GM19025 (cell line): ENCODE measurements at regions not wholly inside any gene's neighbourhood (a gene's known extent, or its start where the extent isn't known, plus 50 kb on each side); places are given as distances from the start of the nearest gene placed in this dataset.

Source experiments
- ATAC-seq: cut with Tn5 transposase; IDR thresholded peaks from one replicate; pipeline ENCODE4 v1.9.1; 2021; ENCODE audit warnings: mild to moderate bottlenecking, low read depth, moderate library complexity; ENCODE audit not compliant: unreplicated experiment

DNA sequence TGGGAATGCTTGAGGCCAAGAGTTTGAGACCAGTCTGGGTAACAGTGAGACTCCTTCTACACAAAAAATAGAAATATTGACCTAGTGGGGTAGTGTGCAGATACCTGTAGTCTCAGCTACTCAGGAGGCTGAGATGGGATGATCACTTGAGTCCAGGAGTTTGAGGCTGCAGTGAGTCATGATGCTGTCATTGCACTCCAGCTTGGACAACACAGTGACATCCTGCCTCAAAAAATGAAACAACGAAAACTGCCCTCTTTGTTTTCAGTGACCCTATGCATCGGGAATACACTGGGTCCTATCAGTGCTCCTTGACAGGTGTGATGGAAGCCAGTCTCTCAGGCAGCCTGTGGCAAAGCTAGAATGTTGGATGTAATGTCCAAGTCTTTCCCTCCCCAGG is 311.5 kb upstream of the OR4E1 start:
- no peak for ATAC-seq

DNA sequence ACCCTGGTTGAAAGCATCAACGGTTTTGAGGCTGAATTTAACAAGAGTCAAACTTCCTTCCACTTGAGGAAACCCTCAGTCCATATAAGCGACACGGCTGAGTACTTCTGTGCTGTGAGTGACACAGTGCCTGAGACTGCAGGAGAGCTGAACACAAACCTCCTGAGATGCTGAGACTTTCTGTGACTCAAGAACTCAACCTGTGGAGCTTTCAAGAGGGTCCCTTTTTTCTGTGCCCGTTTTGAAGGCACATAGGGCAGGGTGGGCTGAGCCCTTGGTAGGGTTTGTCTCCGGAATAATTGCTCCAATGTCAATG is 305.3 kb upstream of the OR4E1 start:
- no peak for ATAC-seq

DNA sequence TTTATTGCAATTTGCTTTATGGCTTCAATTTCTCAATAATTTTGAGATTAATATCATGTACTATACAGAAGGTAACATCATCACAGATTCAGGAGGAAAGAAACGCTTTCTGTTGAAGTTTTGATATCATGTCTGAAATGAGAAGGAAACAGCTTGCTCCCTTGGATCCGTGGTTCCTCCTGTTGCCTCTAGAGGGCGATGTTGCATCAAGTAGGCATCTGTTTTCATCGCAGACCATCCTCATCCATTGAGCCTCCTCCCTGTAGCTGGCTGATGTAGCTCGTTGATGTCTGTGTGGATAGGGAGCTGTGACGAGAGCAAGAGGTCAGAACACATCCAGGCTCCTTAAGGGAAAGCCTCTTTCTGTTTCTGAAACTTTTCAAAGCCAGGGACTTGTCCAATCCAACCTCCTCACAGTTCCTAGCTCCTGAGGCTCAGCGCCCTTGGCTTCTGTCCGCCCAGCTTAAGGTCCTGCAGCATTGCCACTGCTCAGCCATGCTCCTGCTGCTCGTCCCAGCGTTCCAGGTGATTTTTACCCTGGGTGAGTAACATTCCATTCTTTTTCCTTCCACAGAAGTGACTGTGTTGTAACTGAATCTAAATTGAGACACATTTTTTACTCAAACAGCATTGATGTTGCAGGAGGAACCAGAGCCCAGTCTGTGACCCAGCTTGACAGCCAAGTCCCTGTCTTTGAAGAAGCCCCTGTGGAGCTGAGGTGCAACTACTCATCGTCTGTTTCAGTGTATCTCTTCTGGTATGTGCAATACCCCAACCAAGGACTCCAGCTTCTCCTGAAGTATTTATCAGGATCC is 304.8 kb upstream of the OR4E1 start:
- no peak for ATAC-seq

DNA sequence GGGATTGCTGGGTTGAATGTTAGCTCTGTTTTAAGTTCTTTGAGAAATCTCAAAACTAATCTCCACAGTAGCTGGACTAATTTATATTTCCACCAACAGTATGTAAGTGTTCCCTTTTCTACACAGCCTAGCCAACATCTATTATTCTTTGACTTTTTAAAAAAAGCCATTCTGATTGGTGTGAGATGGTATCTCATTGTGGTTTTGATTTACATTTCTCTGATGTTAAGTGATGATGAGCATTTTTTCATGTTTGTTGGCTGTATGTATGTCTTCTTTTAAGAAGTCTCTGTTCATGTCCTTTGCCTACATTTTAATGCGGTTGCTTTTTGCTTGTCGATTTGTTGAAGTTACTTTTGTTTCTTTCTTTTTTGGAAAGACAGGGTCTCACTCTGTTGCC is 301.1 kb upstream of the OR4E1 start:
- ATAC-seq: no peak

DNA sequence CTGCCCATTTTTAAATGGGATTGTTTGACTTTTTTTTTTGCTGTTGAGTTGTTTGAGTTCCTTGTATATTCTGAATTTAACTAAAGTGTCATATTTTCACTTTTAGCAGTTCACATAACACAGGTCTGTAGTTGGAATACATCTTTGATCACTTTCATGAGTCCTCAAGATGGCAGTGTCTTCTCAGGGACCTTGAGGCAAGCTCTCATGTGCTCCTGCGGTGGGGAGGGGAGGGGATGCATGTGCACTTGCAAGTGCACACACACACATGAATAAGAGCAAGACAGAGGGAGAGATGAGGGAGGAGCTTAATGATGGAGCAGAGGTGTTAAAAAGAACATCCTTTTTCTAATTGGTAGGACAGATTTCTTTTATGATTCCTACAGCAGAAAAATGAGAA is 291.4 kb upstream of the OR4E1 start:
- no peak for ATAC-seq

DNA sequence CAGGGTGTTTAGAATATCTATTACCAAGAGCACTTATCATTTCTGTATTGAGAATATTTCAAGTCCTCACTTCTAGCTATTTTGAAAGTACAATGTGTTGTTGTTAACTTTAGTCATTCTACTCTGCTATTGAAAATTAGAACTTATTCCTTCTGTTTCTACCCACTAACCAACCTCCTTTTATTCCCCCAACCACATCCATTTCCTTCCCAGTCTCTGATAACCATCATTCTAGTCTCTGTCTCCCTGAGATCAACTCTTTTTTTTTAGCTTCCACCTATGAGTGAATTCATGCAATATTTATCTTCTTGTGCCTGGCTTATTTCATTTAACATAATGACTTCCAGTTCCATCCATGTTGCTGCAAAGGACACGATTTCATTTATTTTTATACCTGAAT is 290.6 kb upstream of the OR4E1 start:
- no peak for ATAC-seq

DNA sequence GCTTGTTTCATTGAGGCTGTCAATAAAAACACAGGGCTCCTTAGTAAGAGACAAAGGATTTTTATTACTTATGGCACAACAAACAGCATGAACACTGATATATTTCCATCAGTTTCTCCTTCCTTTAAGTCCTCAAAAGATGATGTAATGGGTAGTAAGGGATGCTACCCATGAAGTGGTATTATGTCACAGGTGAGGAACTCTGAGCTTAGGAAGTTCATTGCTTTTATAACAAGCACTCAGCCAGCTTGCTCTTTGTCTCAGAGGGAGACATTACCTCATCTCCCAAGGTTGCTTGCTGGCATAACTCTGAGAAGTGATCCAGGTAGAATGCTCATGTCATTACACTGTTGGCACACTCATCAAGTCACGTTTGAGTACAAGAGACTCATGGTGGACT is 287.0 kb upstream of the OR4E1 start:
- ATAC-seq: no peak

DNA sequence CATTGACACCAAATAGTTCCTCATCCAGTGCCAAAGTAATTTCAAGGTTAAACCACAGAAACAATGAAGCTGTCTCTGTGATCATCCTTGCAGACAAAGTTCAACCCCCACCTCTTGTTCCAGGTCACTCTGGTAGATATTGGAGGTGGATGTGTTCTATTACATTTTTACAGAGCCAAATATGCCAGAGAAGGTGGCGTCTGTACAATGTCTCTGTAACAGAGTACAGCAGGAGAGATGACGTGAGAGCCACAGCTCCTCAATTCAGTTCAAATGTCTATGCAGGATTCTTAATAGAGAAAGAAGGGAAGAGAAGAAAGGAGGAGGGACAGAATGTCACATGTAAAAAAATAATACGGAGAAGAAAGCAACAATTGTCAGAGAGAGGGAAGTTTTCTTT is 268.3 kb upstream of the OR4E1 start:
- ATAC-seq: no peak

DNA sequence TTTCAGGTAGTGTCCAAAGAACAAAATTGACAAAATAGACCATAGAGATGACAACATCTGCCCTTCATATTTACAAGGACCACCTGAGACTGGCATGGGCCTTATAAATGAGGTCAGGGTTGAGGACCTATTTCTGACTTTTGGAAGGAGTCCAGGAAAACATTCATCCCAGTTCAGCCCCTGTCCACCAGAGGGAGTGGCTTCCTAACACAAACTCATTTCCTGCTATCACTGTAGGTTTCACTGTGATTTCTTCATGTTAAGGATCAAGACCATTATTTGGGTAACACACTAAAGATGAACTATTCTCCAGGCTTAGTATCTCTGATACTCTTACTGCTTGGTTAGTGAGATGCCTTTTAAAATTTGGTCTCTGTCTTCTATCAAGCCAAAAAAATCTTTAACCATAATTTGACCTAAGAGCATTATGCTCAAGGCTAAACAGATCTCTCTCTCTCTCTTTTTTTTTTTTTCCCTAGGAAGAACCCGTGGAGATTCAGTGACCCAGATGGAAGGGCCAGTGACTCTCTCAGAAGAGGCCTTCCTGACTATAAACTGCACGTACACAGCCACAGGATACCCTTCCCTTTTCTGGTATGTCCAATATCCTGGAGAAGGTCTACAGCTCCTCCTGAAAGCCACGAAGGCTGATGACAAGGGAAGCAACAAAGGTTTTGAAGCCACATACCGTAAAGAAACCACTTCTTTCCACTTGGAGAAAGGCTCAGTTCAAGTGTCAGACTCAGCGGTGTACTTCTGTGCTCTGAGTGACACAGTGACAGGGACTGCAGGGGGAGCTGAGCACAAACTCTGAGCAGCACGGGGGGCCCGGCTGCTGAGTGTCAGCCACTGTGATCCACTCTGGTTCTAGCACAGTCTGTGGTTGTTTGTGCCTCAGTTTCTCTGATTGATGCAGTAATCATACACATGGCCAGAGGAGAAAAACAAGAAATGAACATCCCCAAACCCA is 267.6 kb upstream of the OR4E1 start:
- no peak for ATAC-seq

DNA sequence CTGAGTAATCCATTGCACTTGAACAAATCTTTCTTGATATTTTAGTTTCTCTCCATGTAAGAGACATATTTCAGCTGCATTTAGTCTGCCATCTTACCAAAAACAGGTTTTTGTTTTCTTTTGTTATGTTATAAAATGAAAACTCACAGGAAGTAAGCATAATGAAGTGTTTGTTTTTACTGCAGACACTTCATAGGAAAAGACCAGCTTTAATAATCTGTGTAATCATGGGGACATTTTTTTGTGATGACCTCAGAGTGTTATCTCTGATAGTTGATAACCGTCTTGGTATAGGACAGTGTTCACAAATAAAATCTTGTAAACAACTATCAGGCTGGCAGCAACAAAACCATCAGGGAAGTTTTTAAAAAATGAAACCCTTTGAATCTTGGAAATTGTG is 266.2 kb upstream of the OR4E1 start:
- ATAC-seq: no peak

DNA sequence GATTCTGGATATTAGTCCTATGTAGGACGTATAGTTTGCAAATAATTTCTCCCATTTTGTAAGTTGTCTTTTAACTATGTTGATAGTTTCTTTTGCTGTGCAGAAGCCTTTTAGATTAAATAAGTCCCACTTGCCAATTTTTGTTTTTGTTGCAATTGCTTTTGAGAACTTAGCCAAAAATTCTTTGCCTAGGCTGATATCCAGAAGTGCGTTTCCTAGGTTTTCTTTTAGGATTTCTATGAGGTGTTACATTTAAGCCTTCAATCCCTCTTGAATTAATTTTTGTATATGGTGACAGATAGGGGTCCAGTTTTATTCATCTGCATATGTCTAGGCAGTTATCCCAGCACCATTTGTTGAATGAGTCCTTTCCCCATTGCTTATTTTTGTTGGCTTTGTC is 264.4 kb upstream of the OR4E1 start:
- ATAC-seq: no peak

DNA sequence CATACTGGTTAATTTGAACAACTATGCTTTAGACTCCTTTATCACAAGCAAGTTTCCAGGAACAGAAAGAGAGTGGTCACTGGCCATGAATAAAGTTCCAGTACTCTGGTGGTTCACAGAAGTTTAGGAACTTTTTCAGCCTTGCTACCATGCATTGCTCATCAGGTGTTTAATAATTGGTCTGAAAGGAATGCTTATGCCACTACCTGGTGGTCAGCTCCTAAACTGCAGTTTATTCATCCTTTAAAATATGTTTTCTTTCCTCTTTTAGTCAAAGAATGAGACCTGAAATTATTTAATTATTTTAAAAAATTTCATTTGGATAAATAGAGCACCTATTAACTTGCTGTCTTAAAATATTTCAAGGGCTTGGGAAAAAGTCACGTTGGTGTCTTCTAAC is 260.1 kb upstream of the OR4E1 start:
- ATAC-seq: no peak

DNA sequence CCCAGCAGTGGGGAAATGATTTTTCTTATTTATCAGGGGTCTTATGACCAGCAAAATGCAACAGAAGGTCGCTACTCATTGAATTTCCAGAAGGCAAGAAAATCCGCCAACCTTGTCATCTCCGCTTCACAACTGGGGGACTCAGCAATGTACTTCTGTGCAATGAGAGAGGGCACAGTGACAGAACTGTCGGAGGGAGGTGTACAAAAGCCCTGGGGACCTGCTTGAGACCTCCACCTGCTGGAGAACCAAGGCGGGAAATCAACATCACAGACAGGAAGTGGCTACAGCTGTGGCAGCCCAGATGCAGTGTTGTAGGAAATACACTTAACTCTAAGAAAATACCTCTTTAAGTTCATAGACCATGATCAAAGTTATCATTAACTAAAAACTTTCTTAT is 250.9 kb upstream of the OR4E1 start:
- peak; percentile 64 for ATAC-seq

DNA sequence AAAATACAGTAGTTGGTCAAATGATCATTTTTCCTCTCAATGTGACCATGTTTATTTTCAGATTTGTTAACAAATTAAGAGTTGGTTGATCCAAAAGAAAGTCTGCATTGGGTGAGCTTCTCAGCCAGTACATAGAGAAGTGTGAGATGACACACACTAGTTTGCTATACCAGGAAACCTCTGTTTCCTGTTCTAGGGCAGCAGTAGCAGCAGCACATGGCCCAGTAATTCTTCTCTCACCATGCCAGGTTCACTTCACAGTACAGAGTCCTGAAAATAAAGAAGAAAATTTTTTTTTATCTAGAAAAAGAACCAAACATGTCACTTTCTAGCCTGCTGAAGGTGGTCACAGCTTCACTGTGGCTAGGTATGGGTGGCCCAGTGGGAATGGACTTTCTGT is 250.2 kb upstream of the OR4E1 start:
- ATAC-seq: no peak

DNA sequence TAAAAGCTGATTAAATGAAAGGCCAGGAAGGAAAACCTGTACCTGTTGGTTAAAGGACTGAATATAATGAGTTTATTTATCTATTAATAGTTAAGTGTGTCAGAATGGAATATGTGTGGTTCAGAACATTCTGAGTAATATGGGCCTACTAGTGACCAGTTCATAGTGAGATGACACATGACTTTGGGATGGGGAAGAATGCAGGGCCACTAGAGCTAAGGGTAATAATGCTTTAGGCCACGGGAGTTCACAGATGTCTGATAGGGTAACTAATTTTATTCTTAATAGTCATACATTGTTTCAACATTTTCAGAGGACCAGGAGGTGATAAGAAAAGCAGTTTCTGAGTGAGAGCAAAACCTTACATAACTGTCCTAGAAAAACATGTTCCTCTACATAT is 247.8 kb upstream of the OR4E1 start:
- ATAC-seq: no peak

DNA sequence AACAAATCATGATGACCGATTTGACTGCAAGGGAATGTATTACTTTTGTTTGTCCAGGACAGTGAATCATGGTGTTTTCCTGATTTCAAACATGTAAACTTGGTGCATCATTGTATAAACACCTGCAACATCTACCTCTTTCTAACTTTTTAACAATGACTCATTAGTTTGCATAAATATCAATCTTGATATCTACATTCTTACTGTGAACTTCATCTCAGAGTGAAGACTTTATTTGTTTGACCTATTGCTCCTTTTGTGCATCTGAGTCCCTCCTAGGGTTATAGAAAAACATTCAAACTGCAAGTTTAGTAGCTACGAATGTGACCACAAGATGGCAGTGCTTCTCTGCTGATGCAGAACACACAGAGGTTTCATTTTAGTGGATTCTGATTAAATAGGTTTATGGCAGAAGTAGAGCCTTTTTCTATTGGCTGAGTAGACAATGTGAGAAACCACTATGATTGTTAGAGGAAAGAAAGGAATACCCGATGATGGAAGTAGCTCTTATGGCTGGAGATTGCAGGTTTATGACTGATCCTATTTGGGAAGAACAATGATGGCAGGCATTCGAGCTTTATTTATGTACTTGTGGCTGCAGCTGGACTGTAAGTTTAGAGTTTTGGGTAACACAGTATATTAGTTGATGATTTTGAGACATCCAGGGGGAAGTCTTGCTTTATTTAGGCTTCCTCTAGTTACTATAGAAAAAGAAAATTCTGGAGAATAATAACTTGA is 244.2 kb upstream of the OR4E1 start:
- ATAC-seq: no peak

DNA sequence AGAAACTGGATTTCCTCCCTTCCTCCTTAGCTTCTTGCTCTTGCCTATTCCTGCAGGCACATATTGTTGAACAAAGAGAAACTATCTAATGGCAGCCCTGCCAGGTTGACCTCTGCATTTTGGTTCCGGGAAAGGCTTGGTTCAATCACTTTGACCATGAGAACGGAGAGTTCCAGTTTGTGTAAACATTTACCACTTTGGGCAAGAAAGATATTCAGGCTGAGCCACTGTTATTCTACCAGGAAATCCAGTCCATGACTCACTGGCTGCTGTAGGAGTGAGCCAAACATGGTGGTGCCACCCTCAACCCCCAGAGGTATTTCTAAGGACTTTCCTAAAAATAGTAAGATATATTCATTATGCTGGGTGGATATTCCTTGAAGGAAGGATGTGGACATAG is 242.2 kb upstream of the OR4E1 start:
- no peak for ATAC-seq

DNA sequence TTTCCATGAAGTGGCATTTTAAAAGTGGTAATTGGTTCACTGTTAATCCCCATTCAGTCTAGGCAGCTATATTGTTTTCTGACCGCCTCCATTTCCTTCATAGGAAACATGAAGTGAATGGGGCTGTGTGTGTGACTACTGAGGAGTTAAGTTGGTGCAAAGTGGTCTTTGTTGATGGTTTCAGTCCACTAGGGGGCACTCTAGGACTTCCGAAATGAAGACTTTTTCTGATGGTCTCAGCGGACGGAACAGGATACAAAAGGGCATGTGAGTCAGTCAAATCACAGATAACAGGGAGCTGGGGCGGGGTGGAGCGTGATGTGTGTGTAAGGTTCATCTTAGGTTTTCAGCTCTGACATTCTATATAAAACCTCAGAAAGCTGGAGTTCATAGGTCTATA is 240.1 kb upstream of the OR4E1 start:
- ATAC-seq: no peak

DNA sequence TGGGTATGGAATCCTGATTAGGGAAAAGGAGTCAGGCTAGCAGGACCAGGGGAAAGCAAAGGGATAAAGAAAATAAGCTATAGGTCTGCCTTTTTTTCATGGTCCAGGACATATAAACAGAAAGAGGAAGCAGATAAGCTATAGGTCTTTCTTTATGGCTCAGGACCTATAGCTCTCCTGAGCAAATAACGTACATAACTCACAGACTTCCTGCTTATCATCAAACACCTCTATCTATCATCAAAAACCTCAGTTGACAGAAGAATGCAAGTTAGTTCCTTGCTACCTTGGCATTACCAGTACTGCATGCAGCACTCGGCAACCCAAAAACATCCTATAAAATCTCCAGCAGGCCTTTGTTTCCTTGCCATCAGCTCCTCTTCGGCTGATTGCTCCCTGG is 238.7 kb upstream of the OR4E1 start:
- no peak for ATAC-seq

DNA sequence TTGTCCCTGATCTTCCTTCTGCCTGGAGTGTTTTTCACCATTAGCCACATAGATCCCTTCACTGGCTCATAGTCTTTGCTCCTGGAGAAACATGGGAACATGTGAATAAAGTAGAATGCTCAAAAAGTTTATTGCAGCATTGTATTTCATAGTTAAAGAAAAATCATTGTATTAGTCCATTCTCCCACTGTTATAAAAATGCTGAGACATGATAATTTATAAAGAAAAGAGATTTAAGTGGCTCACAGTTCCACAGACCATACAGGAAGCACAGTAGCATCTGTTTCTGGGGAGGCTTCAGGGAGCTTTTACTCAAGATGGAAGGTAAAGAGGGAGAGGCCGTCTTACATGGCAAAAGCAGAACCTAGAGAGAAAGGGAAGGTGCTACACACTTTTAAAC is 238.3 kb upstream of the OR4E1 start:
- no peak for ATAC-seq

DNA sequence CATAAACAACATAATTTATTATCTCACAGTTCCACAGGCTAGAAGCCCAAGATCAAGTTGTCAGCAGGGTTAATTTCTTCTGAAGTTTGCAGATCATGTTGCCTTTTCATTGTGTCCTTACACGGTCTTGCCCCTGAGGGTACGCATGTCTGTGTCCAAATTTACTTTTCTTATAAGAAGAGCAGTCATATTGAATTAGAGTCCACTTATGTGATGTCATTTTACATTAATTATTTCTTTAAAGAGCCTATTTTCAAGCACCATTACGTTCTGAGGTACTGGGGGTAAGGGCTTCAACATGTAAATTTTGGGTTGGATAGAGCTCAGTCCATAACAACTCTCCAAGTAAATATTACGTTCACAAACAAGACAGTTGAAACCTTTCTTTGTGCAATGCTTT is 236.6 kb upstream of the OR4E1 start:
- no peak for ATAC-seq
